Hematopoietic multipotent progenitor cell treated with erythropoietin and hydrocortisone succinate and interleukin-3 and kit ligand, for 15 days (in vitro differentiated cells): ENCODE measurements at regions not wholly inside any gene's neighbourhood (a gene's known extent, or its start where the extent isn't known, plus 50 kb on each side); places are given as distances from the start of the nearest gene placed in this dataset.
"Not testable (repeated sequence)": the region's sequence is repeated elsewhere in the genome, so short reads cannot be mapped to it uniquely, and the experiment has no call there.

ENCODE experiments used
- DNase-seq: peaks from one replicate; pipeline ENCODE4 v3.0.0-alpha.2; 2015; ENCODE audit warnings: low spot score

DNA sequence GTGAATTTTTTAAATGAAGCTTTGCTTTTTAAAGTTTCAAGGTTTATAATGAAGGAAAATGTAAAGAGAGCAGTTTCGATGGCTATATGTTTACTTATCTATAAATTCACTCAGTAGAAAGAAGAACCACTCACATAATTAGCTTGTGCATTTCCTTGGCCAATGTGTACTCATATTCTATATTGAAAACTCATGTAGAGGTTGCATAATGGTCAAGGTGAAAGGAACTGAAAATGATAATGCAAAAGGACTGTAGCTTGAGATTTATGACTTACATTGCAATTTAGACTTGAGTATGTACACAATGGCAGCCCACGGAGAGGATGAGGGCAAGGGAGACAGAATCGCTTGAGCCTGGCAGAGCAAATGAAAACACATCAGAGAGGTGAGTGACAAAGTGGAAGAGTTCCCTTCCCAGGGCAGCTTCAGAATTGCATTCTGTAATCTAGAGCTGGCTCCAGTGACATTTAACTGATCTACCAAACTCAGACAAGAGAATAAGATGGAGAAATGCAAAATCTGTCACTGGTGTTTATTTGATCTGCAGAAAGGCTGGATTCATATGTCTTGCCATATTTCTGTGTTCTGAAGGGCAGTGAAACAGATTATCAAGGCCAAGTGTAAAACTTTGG is 191.8 kb downstream of the TMEM200A start:
- DNase-seq: no peak

DNA sequence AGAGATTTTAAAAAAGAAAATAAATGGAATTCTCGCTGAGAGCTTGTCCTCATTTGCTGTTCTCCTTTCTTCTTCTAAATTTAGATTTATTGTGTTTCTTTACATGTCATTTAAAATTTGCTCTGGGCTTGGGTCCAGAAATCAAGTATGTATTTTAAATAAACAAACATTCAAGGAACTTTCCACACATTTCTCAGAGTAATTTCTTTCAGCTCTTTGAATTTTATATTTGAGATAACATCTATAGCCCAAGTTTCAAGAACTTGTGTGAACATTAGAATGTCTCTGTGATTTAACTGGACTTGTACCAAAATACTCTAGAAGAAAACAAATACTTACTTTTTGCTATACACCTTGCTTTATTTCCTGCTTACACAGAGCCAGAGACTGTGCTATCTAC is 192.3 kb downstream of the TMEM200A start:
- DNase-seq: no peak

- DNase-seq: no peak
These were observed 193.3 kb downstream of the TMEM200A start for GRCh38 chr6:130559166-130559565.

DNA sequence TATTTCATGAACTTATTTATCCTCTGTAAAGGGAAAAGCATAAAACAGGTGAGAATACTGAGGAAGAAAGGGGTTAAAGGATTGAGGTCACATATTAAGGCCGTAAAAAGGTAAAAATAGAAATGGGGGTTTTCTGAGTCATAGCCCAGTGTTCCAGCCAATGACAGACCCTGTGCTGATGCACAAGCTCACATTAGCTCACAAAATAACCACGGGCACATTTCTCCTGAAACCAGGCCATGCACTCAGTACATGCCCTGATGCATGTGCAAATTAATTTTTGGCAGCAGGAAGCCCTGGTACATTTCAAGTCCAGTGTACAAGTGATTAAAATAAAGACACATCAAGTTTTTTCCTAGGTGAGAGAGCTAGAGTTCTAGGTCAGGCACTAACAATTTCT is 194.4 kb downstream of the TMEM200A start:
- no peak for DNase-seq

DNA sequence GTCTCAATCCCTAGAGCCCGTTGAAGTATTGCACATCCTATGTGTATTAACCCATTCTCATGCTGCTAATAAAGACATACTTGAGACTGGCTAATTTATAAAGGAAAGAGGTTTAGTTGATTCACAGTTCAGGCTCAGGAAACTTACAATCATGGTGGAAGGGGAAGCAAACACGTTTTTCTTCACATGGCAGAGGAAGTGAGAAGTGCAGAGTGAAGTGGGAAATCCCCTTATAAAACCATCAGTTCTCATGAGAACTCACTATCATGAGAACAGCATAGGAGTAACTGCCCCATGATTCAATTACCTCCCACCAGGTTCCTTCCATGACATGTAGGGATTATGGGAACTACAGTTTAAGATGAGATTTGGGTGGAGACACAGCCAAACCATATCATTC is 195.3 kb downstream of the TMEM200A start:
- not testable (repeated sequence) for DNase-seq

DNA sequence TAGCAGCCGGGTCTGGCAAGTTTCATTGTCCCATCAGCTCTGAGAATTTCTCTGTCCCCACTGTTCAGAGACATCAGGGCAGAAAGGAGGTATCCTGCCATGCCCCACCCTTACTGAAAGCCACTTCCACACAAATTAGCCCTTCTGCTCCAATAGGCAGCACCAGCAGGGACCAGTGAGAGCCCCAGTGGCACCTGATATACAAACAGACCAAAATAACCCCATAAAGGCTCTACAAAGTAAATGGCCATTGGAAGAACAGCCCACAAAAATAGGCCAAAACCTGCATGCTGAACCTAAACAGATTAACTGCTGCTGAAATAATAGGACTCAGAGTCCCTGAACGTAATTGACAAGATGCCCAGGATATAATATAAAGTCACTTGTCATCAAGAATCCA is 199.9 kb downstream of the TMEM200A start:
- DNase-seq: no peak

DNA sequence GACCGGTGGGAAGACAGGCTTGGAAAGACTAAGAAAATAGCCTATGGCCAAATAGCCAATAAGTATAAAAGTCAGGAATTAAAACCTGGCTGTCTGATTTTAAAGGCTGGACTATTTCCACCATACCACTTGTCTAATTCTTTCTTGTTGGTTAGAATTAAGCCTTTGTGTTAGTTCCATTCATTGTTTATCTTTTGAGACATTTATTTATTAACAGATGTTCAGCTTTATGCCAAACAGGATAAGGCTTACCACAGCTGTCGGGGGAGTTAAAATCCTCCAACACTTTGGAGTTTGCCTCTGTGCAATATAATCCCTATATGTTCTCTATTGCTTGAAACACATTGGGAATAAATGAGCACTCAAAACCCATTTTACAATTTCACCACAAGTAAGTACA is 208.3 kb downstream of the TMEM200A start:
- no peak for DNase-seq

DNA sequence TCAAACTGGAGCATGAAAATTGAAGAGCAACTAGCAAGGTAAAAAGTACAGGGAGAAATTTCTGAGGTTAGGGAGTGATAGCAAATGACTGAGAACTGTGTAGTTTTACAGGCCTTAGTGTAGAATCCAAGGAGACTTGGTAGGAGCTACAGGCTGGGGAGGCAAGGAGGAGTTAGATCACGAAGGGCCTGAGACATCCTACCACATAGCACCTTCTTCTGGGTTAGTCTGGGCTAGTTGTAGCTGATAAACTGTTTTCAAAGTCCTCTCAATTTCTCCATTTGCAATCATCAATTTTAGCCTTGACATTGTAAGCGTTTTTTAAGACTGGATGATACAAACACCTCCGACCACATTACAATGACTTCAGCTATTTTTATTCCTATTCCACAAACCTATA is 209.7 kb downstream of the TMEM200A start:
- no peak for DNase-seq

DNA sequence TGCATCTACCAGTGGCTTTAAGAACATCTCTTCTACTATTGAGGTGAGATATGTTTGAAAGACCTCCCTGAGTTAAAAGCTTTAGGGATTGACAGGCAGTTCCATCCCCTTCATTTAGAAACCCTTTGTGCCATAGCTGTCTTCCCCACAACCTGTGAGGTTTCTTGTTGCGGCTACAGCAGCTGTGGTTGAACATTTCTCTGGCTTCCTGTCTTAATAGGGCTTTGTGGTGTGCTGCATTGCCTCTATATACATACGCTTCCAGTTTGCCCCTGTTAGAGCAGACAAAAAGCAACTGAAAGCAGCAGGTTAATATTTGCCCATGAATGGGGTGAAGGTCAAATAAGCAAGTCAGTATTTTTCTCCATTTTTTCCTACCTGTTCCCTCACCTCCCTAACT is 210.2 kb downstream of the TMEM200A start:
- no peak for DNase-seq

- no peak for DNase-seq
These were observed 211.5 kb downstream of the TMEM200A start for GRCh38 chr6:130577178-130577919.

GRCh38 chr6:130578713-130579112 is 212.9 kb downstream of the TMEM200A start:
- DNase-seq: no peak

GRCh38 chr6:130583268-130583667 is 217.5 kb downstream of the TMEM200A start:
- DNase-seq: no peak

- no peak for DNase-seq
These were observed 219.8 kb downstream of the TMEM200A start for GRCh38 chr6:130585587-130585986.

- DNase-seq: no peak
These were observed 222.1 kb downstream of the TMEM200A start for GRCh38 chr6:130587778-130588520.

- no peak for DNase-seq
These were observed 227.4 kb downstream of the TMEM200A start for GRCh38 chr6:130593200-130593599.

- no peak for DNase-seq
These were observed 228.1 kb downstream of the TMEM200A start for GRCh38 chr6:130593948-130594347.

DNA sequence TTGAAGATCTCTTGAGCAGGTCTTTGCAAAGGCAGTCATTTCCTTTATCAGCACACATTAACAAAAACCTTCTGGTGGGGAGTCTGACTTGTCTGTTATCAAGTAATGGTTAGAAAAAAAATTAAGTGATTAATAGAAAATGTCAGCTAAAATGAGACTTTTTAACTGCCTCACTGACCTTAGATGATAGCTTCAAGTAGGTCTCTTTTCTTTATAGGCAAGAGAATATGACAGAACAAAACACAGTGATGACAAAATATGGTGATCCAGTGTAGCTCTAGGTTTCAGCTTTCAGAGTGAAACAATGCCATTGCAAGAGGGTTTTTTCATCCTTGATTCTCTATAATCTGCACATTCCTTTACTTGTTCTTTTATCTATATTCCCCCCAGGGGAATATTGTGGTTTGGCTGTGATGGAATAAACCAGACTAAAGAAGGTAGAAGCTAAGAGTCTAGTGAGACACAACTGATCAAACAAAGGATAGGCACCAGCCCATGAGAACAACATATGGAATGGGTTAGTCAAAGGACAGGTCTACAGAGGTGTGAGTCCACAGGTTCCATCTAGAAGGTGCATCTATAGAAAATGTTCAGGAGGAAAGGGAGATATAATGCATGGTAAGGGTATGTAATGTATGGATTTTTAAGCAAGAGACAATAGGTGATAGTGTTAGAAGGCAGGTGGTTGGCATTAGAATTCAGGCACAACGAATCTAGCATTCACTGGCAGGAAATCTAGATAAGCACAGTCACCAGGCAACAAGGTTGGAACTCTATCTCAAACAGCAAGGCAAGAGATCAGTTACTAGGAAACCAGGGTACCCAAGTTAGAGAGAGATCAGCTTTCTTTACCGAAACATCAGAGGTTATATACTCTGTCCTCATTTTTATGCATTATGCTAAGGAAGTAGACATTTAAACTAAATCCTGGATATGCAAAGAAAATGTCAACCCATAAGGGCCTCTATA is 228.9 kb upstream of the SMLR1 start:
- no peak for DNase-seq

DNA sequence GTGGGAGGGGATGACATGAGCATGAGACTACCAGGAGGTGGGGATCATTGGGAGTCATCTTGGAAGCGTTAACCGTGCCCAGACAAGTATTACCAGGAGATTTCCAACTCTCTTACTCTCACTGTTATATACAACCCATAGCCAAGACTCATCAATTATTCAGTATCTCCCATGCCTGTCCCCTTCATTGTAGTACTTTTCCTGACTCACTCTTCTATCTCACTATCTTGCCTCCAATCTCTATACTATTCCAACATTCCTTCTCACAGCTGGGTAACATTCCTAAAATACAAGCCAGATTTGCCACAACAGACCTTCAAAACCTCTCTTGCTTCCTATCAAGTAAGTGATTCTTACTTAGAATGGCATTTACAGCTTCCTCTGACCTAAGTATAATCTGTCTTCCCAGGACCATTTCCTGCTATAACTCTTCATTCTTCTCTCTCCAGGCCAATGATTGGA is 226.3 kb upstream of the SMLR1 start:
- no peak for DNase-seq

- DNase-seq: no peak
These were observed 224.9 kb upstream of the SMLR1 start for GRCh38 chr6:130602151-130602770.

GRCh38 chr6:130603391-130603790 is 223.8 kb upstream of the SMLR1 start:
- DNase-seq: no peak

GRCh38 chr6:130604841-130605399 is 222.3 kb upstream of the SMLR1 start:
- no peak for DNase-seq
